GM23338 (cell line): ENCODE measurements at regions not wholly inside any gene's neighbourhood (a gene's known extent, or its start where the extent isn't known, plus 50 kb on each side); places are given as distances from the start of the nearest gene placed in this dataset.

Experiments
- ATAC-seq: fragments of 200-7000 bp; cut with Tn5 transposase; 3 replicates; pipeline ENCODE4 v1.9.1; 2020
- DNase-seq: peaks from one replicate; pipeline ENCODE4 v3.0.0-alpha.2; 2015; ENCODE audit warnings: low spot score
- H2AFZ ChIP-seq: fragments of 200-600 bp; sonication (generic); 2 replicates; pipeline ENCODE4 v1.8.0; 2016; ENCODE audit warnings: antibody characterized with exemption, mild to moderate bottlenecking, moderate library complexity
- H3F3A ChIP-seq: fragments of 200-600 bp; sonication (generic); replicated peaks from 2 replicates; pipeline ENCODE4 v1.8.0; 2017; ENCODE audit warnings: antibody characterized with exemption, mixed run types, low read depth
- H3K27ac ChIP-seq: fragments of 200-600 bp; sonication (generic); 2 replicates; pipeline ENCODE4 v1.6.1; 2016; ENCODE audit warnings: low read depth
- H3K27me3 ChIP-seq: fragments of 200-600 bp; sonication (generic); 2 replicates; pipeline ENCODE4 v1.8.0; 2016; ENCODE audit warnings: mild to moderate bottlenecking, mixed run types, moderate library complexity; ENCODE audit not compliant: insufficient read depth
- H3K36me3 ChIP-seq: fragments of 200-600 bp; sonication (generic); 2 replicates; pipeline ENCODE4 v1.8.0; 2016; ENCODE audit warnings: mild to moderate bottlenecking; ENCODE audit not compliant: insufficient read depth
- H3K4me1 ChIP-seq: fragments of 200-600 bp; sonication (generic); 2 replicates; pipeline ENCODE4 v1.8.0; 2016; ENCODE audit warnings: mild to moderate bottlenecking, moderate library complexity; ENCODE audit not compliant: insufficient read depth
- H3K4me2 ChIP-seq: fragments of 200-600 bp; sonication (generic); 2 replicates; pipeline ENCODE4 v1.7.1; 2017; ENCODE audit warnings: mixed run types
- H3K4me3 ChIP-seq: fragments of 200-600 bp; sonication (generic); 2 replicates; pipeline ENCODE4 v1.6.1; 2016; ENCODE audit warnings: mixed run types
- H3K79me2 ChIP-seq: fragments of 200-600 bp; sonication (generic); replicated peaks from 2 replicates; pipeline ENCODE4 v1.8.0; 2017; ENCODE audit warnings: mild to moderate bottlenecking; ENCODE audit not compliant: insufficient read depth
- H3K9me2 ChIP-seq: fragments of 200-600 bp; sonication (generic); 2 replicates; pipeline ENCODE4 v1.8.0; 2017; ENCODE audit not compliant: insufficient read depth
- H4K20me1 ChIP-seq: fragments of 200-600 bp; sonication (generic); replicated peaks from 2 replicates; pipeline ENCODE4 v1.8.0; 2017; ENCODE audit warnings: mild to moderate bottlenecking; ENCODE audit not compliant: insufficient read depth
- H3K27ac Mint-ChIP-seq: 2 replicates; pipeline ENCODE4 v1.8.0; 2020; ENCODE audit warnings: inconsistent platforms, mild to moderate bottlenecking, moderate library complexity, mixed read lengths
- H3K27me3 Mint-ChIP-seq: 3 replicates; pipeline ENCODE4 v1.8.0; 2022; ENCODE audit warnings: low read depth, mild to moderate bottlenecking, moderate library complexity, mixed read lengths, inconsistent platforms; ENCODE audit not compliant: insufficient read depth, poor library complexity
- H3K36me3 Mint-ChIP-seq: 3 replicates; pipeline ENCODE4 v1.8.0; 2021; ENCODE audit warnings: low read depth, mild to moderate bottlenecking, inconsistent platforms, moderate library complexity, mixed read lengths
- H3K4me1 Mint-ChIP-seq: 3 replicates; pipeline ENCODE4 v1.8.0; 2020; ENCODE audit warnings: mild to moderate bottlenecking, inconsistent platforms, mixed read lengths
- H3K4me3 Mint-ChIP-seq: 3 replicates; pipeline ENCODE4 v1.8.0; 2021; ENCODE audit warnings: moderate library complexity, mild to moderate bottlenecking, inconsistent platforms, mixed read lengths
- H3K9me3 Mint-ChIP-seq: 3 replicates; pipeline ENCODE4 v1.8.0; 2020; ENCODE audit warnings: moderate library complexity, mild to moderate bottlenecking, inconsistent platforms, mixed read lengths
- CREB1 ChIP-seq: fragments of 250-450 bp; sonication (Bioruptor Pico); IDR thresholded peaks from 2 replicates; pipeline ENCODE4 v1.5.0; 2020; ENCODE audit warnings: low read depth, mild to moderate bottlenecking, moderate library complexity
- NANOG ChIP-seq: IDR thresholded peaks from 2 replicates; pipeline ENCODE4 v1.6.1; 2016; ENCODE audit warnings: antibody characterized with exemption, borderline replicate concordance
- POLR2AphosphoS5 ChIP-seq: IDR thresholded peaks from 2 replicates; pipeline ENCODE4 v1.6.1; 2016; ENCODE audit warnings: antibody characterized with exemption, low read depth
- TF ChIP-seq, protein P1 (sequence below): fragments of 250-450 bp; sonication (Bioruptor Pico); IDR thresholded peaks from 2 replicates; pipeline ENCODE4 v1.5.0; 2020; ENCODE audit warnings: mild to moderate bottlenecking, moderate library complexity

DNA sequence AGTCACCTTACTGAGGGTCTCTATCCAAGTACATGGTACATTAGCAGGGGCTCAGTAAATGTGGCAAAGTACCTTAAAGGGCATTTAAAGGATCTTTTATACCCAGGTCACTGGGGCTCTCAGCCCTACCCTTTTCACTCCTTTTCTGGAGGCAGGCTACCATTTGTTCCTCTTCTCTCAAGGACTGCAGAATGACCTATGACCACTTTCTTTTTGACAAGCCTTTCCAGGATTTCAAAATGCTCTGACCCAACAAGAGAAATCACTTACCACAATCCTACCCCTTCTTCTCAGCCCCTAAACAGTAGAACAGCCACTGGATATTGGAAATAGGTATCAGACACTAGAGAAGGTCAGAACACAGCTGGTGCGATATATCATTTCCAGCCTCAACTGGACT is 221.8 kb upstream of the TPRG1 start:
- Histone ChIP-seq H3F3A (no peaks in the 10 kb centered on the region), H3K4me3 (no peak overlapping the region), H3K79me2 (no peaks in the 10 kb centered on the region), H3K36me3 (no peaks in the 10 kb centered on the region), H3K27me3 (no peaks in the 10 kb centered on the region), H3K27ac (no peak overlapping the region), H3K4me2 (no peak overlapping the region), H2AFZ (no peak overlapping the region), H4K20me1 (no peaks in the 10 kb centered on the region), H3K9me2 (no peaks in the 10 kb centered on the region; the same call in 1 of the 2 replicates), H3K4me1 (peaks cover 14% of the 10 kb centered on the region)
- TF ChIP-seq CREB1 (CRISPR knock-in tag), result no peak
- Mint-ChIP-seq H3K4me1 (peaks cover 19% of the 10 kb centered on the region), H3K9me3 (no peaks in the 10 kb centered on the region), H3K36me3 (peaks cover 2% of the 10 kb centered on the region; the same call in 1 of the 3 replicates), H3K27ac (no peak overlapping the region), H3K4me3 (no peak overlapping the region), H3K27me3 (peaks cover 5% of the 10 kb centered on the region)
- ATAC-seq (no peak), DNase-seq (no peak)

DNA sequence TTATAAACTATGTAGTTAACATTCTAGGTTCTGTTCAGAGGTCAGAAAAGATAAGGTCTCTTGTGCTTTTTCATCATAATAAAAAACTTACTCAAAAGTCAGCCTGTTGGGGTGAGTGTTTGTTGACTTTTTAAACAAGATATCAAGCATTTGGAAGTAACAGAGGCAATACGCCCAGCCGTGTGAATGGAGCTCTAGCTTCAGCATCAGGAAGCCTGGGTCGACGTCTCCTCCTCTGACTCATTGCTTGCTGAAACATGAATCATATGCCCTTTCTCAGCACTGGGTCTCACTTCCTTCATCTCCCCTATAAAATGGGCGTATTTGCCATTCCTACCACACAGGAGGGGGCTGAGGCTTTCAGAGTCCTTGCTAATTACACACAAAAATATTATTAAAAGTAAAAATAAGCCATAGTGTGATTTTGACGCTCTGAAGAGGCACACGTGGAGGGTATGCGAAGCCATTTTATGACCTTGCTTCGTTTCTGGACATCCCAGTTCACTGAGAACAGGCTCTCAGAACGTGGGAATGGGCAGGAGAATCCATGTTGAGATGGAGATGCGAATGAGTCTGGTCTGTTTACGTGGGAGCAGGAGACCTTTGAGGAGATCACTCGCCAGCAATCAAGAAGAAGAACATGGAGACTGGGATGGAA is 220.8 kb upstream of the TPRG1 start:
- DNase-seq (no peak), ATAC-seq (no peak)
- H2AFZ ChIP-seq, result no peak overlapping the region
- H3K4me1 ChIP-seq, result peaks cover 14% of the 10 kb centered on the region
- H3K4me2 ChIP-seq, result no peak overlapping the region
- H3K9me2 ChIP-seq, result no peaks in the 10 kb centered on the region; the same call in 1 of the 2 replicates
- Mint-ChIP-seq H3K4me1 (peaks cover 19% of the 10 kb centered on the region), H3K36me3 (peaks cover 2% of the 10 kb centered on the region; the same call in 1 of the 3 replicates), H3K4me3 (no peak overlapping the region), H3K27me3 (peaks cover 5% of the 10 kb centered on the region), H3K9me3 (no peaks in the 10 kb centered on the region), H3K27ac (no peak overlapping the region)
- H3K4me3 ChIP-seq, result no peak overlapping the region
- H3K27ac ChIP-seq, result no peak overlapping the region
- no peaks in the 10 kb centered on the region for H4K20me1 ChIP-seq
- H3K79me2 ChIP-seq, result no peaks in the 10 kb centered on the region
- no peaks in the 10 kb centered on the region for H3F3A ChIP-seq
- H3K27me3 ChIP-seq, result no peaks in the 10 kb centered on the region
- no peaks in the 10 kb centered on the region for H3K36me3 ChIP-seq
- TF ChIP-seq, protein P1, sequence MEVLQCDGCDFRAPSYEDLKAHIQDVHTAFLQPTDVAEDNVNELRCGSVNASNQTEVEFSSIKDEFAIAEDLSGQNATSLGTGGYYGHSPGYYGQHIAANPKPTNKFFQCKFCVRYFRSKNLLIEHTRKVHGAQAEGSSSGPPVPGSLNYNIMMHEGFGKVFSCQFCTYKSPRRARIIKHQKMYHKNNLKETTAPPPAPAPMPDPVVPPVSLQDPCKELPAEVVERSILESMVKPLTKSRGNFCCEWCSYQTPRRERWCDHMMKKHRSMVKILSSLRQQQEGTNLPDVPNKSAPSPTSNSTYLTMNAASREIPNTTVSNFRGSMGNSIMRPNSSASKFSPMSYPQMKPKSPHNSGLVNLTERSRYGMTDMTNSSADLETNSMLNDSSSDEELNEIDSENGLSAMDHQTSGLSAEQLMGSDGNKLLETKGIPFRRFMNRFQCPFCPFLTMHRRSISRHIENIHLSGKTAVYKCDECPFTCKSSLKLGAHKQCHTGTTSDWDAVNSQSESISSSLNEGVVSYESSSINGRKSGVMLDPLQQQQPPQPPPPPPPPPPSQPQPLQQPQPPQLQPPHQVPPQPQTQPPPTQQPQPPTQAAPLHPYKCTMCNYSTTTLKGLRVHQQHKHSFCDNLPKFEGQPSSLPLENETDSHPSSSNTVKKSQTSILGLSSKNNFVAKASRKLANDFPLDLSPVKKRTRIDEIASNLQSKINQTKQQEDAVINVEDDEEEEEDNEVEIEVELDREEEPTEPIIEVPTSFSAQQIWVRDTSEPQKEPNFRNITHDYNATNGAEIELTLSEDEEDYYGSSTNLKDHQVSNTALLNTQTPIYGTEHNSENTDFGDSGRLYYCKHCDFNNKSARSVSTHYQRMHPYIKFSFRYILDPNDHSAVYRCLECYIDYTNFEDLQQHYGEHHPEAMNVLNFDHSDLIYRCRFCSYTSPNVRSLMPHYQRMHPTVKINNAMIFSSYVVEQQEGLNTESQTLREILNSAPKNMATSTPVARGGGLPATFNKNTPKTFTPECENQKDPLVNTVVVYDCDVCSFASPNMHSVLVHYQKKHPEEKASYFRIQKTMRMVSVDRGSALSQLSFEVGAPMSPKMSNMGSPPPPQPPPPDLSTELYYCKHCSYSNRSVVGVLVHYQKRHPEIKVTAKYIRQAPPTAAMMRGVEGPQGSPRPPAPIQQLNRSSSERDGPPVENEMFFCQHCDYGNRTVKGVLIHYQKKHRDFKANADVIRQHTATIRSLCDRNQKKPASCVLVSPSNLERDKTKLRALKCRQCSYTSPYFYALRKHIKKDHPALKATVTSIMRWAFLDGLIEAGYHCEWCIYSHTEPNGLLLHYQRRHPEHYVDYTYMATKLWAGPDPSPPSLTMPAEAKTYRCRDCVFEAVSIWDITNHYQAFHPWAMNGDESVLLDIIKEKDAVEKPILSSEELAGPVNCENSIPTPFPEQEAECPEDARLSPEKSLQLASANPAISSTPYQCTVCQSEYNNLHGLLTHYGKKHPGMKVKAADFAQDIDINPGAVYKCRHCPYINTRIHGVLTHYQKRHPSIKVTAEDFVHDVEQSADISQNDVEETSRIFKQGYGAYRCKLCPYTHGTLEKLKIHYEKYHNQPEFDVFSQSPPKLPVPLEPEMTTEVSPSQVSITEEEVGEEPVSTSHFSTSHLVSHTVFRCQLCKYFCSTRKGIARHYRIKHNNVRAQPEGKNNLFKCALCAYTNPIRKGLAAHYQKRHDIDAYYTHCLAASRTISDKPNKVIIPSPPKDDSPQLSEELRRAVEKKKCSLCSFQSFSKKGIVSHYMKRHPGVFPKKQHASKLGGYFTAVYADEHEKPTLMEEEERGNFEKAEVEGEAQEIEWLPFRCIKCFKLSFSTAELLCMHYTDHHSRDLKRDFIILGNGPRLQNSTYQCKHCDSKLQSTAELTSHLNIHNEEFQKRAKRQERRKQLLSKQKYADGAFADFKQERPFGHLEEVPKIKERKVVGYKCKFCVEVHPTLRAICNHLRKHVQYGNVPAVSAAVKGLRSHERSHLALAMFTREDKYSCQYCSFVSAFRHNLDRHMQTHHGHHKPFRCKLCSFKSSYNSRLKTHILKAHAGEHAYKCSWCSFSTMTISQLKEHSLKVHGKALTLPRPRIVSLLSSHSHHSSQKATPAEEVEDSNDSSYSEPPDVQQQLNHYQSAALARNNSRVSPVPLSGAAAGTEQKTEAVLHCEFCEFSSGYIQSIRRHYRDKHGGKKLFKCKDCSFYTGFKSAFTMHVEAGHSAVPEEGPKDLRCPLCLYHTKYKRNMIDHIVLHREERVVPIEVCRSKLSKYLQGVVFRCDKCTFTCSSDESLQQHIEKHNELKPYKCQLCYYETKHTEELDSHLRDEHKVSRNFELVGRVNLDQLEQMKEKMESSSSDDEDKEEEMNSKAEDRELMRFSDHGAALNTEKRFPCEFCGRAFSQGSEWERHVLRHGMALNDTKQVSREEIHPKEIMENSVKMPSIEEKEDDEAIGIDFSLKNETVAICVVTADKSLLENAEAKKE (CRISPR knock-in tag), result no peak
- no peak for TF ChIP-seq POLR2AphosphoS5
- no peak for TF ChIP-seq NANOG
